ENCODE measurements at regions not wholly inside any gene's neighbourhood (a gene's known extent, or its start where the extent isn't known, plus 50 kb on each side); places are given as distances from the start of the nearest gene placed in this dataset.

DNA sequence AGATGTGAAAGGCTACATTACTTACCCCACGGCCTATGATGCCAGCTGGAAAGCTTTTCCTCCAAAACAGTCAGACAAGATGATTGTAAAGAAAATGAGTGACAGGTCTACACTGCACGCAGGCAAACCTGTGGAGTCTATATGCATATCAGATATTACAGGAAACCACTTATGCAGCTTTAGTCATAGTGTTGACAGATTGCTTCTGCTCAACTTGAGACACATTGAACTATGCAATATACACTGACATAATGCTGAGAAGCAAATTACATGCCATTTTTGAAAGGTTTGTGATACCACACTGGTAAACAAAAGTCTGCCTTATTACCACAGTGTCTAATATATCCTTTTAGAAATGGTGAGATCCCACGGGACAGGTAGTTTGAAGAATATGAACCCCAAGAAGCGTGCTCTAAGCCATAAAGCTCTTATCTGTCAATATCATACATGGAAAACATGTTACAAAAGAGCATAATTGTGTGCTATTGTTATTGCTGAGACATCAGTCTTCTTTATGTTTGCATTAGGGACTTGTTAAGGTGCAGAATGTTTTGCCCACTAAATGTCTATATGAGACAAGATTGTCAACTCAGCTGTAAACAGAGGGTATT, 1835.8 kb upstream of the TENM3 start:
- DNase-seq (ENCODE audit: low read depth) = no peak

DNA sequence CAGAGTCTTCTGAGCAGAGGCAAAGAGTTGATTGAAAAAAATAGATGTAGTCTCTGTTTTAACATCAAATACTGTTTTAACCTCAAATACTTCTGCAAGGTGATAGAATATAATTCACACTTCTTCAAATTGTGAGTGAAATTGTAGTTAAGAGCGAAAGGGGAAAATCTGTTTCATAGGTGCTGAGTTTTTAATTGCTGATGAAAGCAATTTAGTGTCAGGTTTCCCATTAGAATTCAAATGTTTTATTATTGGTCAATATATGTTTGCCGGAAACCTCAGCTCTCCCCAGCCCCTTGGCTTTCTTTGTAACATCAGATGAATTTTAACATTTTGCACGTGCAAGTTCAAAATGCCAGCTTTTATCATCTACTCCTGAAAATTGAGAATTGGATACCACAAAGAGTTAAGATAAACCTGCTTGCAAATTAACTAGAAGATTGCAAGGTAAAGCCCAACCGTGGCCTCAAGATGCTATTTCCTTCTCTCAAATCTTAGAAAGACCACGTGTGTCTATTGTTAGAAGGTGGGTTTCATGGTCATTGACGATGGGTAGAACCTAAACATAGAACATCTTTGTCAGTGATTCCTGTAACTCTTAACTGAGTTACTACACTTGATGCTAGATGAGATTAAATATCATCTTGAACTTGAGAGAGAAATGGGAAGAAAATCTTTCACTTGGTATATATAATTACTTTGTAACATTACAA, 1824.2 kb upstream of the TENM3 start:
- DNase-seq (ENCODE audit: low read depth) = no peak

DNA sequence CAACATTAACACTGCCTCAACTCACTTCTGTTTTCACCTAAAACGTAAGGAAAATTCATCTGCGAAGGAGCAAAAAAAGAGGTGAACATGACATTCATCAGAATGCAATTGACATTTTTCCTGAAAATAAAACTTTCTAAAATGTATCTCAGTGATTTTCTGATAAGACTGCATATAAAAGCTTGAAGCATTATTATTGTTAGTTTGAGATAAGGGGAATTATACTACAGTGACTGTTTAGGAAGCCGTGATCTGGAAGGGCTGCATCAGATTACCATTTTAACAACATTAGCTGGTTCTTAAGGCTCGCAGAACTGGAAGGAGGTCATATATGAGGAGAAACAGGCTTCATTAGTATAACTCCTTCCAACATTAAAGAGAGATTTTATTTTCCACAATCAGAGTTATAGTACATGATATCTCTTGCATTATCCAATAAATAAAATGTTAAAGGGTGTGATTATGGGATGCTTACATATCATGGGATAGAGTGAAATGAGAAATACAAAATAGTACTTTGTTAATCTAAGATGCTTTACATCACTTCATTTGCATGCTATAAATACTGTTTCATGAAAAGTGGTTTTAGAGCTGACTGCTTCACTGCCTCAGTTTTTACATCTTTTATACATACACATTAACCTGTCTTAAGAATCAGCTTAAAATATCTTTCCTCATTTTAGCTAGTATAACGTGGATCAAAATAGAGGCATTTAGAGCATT, 1820.1 kb upstream of the TENM3 start:
- DNase-seq (ENCODE audit: low read depth) = no peak

DNA sequence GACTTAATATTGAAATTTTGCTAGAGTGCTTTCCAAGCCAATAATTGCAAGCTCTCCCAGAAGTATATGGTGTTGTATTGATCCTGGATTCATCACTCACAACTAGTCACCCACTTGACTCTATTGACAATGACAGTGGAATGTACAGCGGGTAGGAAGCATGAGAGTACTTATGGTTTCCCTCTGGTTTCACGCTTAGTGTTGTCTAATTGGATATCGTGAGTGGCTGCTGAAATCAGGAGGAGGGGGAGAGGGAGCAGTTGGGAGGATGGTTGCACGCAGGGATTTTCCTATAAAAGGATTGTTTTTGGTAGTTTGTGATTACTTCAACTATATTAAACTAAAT, 1819.5 kb upstream of the TENM3 start:
- DNase-seq (ENCODE audit: low read depth) = no peak

DNA sequence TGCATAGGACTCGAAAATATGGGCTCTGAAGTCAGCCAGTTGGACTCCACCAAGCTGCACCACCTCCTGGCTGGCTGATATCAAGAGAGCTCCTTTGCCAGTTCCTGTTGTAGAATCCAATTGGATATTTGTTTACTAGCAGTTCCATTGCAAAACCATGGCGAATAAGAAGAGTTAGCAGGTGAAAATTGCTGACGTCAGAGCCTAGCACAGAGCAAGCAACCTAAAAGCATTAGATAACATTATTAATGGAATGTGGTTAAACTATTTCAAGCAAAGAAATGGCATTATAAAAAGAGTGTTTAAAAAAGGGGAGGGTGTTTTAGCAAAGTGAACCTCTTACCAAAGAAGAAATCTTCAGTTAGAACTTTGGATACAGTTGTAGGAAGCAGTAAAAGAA, 1816.3 kb upstream of the TENM3 start:
- DNase-seq (ENCODE audit: low read depth) = no peak

DNA sequence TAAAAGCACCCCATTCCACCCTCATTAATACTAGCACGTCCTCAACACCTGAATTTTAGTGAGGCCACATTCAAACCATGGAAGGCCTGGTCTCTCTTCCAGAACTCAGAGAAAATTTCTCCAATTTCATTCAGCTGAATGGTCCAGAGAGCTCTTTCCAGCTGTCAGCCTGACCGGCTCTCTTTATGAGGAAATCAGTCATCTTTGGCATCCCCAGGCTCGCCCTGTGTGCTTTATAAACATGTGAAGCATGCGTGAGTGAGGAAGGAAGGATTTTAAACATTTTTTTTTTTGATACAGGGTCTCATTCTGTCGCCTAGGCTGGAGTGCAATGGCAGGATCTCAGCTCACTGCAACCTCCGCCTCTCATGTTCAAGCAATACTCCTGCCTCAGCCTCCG, 1812.9 kb upstream of the TENM3 start:
- DNase-seq (ENCODE audit: low read depth) = no peak

DNA sequence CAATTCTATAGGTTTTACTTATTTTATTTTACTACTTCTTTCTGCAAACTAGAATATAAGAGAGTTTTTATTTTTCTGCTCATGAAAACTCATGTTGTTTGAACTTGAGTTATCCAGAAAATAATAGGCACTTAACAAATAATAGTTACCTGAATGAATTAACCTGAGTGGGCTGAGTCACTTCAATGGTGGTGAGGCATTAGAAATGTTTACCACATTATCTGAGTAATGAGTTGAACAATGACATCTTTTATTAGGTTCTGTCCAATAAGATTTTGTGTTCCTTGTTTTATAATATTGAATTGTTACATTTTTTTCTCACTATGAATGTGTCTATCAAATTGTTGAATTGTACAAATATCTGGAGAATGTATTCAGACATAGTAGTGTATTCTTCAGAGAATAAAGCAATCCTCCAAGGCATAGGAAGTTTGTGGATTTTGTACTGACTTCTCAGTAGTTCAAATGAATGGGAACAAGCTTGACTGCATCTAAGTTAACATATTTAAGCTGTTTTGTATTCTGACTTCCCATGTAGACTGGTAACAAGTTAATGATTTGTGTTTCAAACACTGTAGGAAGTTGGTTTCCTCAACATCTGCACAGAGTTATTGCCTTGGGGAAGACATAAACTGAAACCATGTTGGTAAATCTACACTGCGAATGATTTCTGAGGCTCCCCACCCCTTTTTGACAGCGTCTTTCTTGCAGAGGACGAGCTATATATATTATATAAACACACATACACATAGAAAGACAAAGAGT, 1808.9 kb upstream of the TENM3 start:
- no peak for DNase-seq (ENCODE audit: low read depth)

DNA sequence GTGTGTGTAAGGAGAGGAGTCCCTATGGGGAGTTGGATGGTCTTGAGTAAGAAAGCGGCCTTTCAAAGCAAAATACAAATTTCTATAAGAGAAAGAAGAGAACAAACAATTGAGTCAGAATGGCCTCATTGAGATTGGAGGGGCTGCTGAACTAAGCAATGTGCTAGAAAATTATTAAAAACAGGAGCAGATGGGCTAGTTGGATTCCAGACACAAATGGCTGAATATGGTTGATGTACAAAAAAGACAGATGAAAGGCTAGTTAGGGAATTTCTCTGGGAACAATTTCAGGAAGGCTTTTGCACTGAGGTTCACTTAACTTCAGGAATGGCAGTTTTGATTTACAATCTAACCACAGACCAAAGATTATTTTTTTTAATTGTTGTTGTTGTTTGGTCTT, 1806.8 kb upstream of the TENM3 start:
- no peak for DNase-seq (ENCODE audit: low read depth)

DNA sequence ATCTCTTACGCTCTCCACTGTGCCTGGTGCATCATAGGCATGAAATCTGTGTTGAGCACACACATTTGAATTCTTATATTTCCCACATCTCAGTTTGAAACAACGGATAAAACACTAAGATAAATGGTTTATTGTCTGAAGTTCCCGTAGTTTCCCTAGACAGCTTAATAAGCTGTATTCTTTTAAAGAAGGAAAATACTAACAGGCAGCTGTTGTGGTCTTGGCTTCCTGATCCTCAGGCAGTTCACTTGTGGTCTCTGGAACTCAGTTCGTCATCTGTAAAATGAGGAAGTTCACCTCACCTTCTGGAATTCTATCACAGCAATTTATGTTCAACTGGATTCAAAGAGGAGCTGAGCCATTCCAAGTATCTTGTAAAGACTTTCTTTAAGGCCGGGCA, 1805.6 kb upstream of the TENM3 start:
- no peak for DNase-seq (ENCODE audit: low read depth)

DNA sequence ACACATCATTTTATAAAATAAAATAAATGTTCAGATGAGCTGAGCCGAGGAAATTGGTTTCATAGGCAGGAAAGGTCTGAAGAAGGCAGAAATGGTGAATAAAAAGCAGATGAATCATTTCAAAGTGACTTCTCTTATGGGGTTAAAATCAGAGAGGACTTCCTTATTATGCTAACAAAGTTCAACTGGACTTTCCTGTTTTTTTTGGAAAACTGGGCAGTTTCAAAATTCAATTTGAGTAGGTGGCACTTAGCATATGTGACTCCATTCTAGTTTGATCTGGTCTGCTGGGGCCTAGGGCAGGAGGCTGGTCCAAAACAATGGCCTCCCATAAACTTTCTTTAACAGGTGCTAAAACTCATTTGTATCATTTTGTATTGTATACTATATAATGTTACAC, 1794.9 kb upstream of the TENM3 start:
- no peak for DNase-seq (ENCODE audit: low read depth)

DNA sequence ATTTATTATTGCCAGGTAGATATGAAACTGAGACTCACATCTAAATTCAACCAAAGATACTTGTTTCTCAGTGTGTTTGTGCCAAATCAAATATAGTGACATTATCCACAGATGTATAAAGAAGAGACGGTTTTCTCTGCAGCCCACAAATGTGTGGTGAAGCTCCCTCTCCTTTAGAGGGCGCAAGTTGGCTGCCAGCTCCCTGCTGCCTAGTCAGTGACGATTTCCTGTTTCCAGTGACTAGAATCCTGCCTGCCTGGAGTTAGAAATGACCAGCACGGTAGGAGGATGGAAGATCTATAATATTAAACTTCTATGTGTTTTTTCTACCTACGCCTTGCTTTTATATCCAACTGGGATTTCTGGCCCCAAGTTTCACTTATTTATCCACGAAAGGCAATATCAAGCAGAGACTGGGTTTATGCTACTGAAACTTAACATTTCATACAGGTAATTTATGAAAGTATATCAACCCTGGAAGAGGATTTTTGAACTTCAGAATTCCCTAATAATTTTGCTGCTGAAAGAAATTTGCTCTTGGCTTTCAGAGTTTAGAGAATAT, 1793.7 kb upstream of the TENM3 start:
- no peak for DNase-seq (ENCODE audit: low read depth)

DNA sequence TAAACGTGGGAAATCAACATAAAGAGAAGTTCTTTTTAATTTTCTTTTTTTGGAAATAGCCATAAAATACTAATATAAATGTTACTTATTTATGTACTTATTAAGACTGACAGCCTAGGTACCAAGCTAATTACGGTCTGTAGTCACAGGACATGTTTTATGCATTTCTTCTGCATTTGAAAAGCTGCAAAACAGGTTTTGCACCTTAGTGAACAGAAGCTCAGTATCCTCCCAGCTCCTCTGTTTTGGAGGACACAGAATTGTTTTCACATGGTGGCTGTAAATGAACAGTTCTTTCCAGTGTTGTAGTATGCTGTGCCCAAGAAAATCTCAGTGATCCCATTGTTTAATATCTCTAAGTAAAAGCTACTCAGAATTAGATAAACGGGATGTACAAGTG, 1788.0 kb upstream of the TENM3 start:
- DNase-seq (ENCODE audit: low read depth) = no peak

DNA sequence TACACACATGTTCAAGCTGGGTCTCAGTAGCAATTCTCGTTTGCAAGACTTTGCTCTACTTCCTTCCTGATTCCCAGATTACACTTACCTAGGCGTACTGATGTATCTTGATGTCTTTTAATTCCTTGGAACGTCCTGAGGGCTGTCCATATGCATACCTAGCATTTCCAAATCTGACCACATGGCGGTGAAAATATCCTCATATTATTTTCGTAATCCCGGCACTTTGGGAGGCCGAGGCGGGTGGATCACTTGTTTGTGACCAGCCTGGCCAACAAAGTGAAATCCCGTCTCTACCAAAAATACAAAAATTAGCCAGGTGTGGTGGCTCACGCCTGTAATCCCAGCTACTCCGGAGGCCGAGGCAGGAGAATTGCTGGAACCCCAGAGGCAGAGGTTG, 1786.3 kb upstream of the TENM3 start:
- no peak for DNase-seq (ENCODE audit: low read depth)

DNA sequence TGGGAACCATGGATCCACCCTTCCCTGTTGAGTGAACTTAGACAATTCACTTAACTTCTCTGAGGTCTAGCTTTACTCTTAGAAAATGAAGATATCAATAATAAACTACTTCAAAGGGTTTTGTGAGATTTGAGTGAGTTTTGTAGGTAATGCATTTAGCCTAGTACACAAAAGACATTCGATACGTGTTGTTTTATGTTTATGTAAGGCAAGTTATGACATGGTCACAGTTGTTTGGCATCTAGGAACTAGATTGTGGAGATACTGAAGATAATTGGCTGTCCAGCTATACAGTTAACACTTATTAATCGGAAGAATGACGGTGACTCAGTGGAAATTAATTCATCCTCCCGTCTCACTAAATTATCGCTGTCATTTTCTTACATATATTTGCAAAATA, 1781.1 kb upstream of the TENM3 start:
- no peak for DNase-seq (ENCODE audit: low read depth)

DNA sequence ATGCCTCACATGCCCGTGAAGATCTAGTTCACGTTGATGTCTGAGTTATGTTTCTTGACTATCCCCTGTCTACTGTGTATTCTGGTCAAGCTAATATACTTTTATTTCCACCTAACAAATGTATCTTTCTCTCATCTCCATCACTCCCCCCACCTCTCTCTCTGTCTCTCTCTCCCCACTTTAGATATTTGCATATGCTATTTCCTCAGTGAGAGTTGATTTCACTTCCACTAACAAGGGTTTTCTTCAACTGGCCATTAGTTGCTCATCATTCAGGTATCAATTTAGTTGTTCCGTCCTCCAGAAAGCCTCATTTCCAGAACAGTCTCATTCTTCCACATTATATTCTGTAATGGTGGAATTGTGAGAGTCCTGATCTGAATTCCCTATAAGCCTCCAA, 1777.8 kb upstream of the TENM3 start:
- no peak for DNase-seq (ENCODE audit: low read depth)

DNA sequence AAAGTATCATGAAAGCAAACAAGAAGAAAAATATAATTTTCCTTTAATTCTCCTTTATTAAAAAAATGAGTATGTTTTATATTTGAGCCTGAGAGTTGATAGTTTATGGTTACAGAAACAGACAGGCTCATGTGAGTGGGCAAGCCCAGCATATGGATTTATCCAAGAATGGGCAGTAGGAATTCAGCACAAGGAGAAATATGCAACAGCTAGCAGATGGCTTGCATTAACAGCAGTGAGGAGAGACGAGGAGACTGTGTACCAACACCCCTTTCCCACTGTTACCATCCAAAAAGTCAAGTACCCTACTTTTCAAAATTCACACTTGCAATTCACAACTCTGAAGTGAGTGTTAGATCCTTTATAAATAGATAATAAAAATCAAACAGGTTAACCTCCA, 1760.2 kb upstream of the TENM3 start:
- no peak for DNase-seq (ENCODE audit: low read depth)

DNA sequence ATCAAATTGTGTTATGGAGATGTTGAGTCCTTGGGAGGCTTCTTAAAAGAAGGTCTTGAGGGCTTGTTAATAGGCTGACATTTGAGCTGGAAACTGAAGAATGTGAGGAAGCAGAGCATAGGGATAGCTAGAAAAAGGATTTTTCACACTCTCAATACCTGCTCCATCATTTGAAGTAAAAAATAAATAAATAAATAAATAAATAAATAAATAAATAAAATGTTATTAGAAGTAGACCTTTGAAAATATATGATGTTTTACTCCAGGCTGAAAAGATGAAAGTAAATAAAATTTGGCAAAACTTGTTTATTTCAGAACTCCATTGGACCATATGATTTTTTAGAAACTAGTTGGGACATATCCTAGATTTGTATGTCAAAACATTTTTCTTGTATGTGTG, 1757.8 kb upstream of the TENM3 start:
- no peak for DNase-seq (ENCODE audit: low read depth)

DNA sequence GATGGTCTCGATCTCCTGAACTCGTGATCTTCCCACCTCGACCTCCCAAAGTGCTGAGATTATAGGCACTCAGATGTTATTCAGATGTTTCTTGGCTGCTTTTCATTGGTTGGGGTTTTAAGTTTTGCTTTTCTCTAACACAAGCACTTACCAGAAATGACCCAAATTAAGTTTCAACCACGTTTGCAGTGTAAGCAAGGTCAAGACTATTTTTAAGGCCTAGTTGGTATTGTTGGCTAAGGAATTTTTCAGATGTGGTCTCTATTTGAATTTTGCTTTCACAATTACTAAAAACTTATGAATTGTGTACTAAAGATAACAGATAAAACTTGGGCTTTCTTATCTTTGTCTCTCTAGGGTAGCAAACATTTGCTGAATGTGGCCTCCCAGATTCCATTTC, 1756.9 kb upstream of the TENM3 start:
- DNase-seq (ENCODE audit: low read depth) = no peak

DNA sequence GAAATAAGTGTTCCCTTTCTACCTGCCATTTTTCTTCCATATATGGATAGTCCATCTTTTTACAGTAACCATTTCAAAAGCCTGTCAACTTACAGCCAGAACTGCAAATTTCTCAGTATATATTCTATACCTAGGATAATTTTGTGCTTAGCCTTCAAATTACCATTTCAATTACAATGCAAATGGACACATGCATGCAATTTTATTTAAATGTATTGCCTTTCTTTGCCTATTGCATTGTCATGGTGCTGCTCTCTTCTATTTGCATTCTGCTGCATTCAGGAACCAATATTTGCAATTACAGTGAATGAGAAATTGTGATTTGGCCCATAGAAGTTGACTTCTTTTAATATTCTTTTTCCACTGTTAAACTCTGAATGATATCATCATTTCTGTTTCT, 1753.4 kb upstream of the TENM3 start:
- no peak for DNase-seq (ENCODE audit: low read depth)

DNA sequence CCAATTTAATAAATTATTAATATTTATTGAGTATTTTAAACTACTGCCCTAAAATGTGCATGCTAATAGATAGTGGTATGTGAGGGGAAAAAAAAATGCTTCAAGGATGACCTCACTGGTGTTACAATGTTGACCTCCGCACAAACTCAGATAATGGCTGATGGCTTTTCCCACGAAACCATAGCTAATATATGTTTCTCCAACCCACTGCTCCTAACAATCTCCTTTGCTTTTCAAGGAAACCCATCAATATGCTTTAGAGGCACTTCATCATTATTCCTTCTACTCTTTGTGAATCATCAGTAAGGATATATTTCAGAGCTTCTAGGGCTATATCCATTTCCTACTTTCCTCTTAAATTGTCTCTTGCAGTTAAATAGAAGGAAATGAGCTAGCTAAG, 1752.0 kb upstream of the TENM3 start:
- DNase-seq (ENCODE audit: low read depth) = no peak

DNA sequence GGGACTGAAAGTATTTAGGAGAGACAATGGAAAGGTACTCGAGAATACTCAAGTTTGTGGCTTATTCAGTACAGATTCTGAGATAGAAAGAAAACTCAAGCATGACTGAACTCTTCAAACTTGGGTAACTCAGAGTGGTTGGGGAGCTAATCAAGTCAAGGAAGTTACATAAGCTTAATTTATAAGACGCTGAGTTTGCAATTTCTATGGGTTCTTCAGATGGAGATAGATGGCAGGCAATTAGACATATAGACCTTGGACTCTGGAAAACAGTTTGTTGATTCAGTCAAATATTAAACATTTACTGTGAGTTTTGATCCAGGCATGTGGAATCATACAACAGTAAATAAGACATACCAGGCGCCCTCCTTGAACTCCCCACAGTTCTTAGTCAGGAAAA, 1749.9 kb upstream of the TENM3 start:
- DNase-seq (ENCODE audit: low read depth) = no peak

DNA sequence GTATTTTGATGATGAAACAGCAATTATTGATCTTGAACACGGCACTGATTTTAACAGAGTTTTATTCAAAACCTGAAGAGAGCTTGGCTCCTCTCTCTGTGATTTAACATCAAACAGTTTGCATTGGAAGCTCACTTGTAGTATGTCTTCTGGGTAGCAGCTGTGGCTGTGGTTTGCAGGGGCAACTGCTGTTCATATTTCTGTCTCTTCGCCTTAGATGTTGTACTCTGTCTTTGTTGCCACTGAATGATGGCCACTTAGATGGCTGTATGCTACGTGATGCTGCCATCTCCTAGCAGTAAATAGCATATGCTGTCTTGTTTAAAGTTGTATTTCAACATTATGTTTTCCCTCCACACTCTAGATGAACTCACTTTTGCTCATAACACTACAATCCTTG, 1743.0 kb upstream of the TENM3 start:
- no peak for DNase-seq (ENCODE audit: low read depth)

Measured in activated T-cell treated with anti-CD3 and anti-CD28 coated beads for 24 hours (primary cell).